Cardiac fibroblast (primary cell): ENCODE measurements at regions not wholly inside any gene's neighbourhood (a gene's known extent, or its start where the extent isn't known, plus 50 kb on each side); places are given as distances from the start of the nearest gene placed in this dataset.
A peak's percentile ranks its signal among the peaks of the same experiment; 100 is the strongest.

Experiments
- DNase-seq, 2 donors: peaks; one replicate each; pipeline versions ENCODE4 v3.0.0 to v3.0.0-alpha.2; 2010; ENCODE audit warnings: low read depth in 2 of 2
- H3K4me3 ChIP-seq, 2 donors: replicated peaks in 1 of 2; 1 replicate in 1 of 2; 2 replicates in 1 of 2; pipeline ENCODE4 v1.5.1; 2011; ENCODE audit warnings: low read depth in 2 of 2, low read length in 2 of 2, mild to moderate bottlenecking in 2 of 2, moderate library complexity in 1 of 2
- CTCF ChIP-seq: IDR thresholded peaks from one replicate; pipeline ENCODE4 v1.5.1; 2011; ENCODE audit warnings: low read depth, mild to moderate bottlenecking, low read length, inconsistent platforms

- no peak for TF ChIP-seq CTCF
Measured at GRCh38 chr11:121842192-121842585, 273.8 kb downstream of the BLID start.

GRCh38 chr11:121841487-121842191, 274.4 kb downstream of the BLID start:
- TF ChIP-seq CTCF = no peak
- DNase-seq = peak; percentile 86 to 88
- H3K4me3 ChIP-seq = no peak overlapping the region

More at GRCh38 chr11:121842192-121842585, 273.8 kb downstream of the BLID start:
- no peak overlapping the region for H3K4me3 ChIP-seq
- no peak for DNase-seq

GRCh38 chr11:121839781-121840180, 276.2 kb downstream of the BLID start:
- no peak for TF ChIP-seq CTCF
- DNase-seq = peak; percentile 11 to 48
- H3K4me3 ChIP-seq = no peak overlapping the region

- no peak for DNase-seq
- no peak for TF ChIP-seq CTCF
- no peak overlapping the region for H3K4me3 ChIP-seq
Measured at GRCh38 chr11:121838571-121838970, 277.4 kb downstream of the BLID start.

- DNase-seq = peak in 1 of 2 donors; percentile 6
- TF ChIP-seq CTCF = no peak
Measured at GRCh38 chr11:121833970-121834369, 282.0 kb downstream of the BLID start.

GRCh38 chr11:121829159-121829643, 286.8 kb downstream of the BLID start:
- H3K4me3 ChIP-seq = no peak overlapping the region
- peak; percentile 96 to 99 for DNase-seq
- TF ChIP-seq CTCF = no peak

More at GRCh38 chr11:121833970-121834369, 282.0 kb downstream of the BLID start:
- H3K4me3 ChIP-seq = no peak overlapping the region

- DNase-seq = peak in 1 of 2 donors; percentile 54
- no peak overlapping the region for H3K4me3 ChIP-seq
- TF ChIP-seq CTCF = no peak
Measured at GRCh38 chr11:121814962-121815361, 301.1 kb downstream of the BLID start.
